NCI-H2196 (cell line): ENCODE measurements at regions not wholly inside any gene's neighbourhood (a gene's known extent, or its start where the extent isn't known, plus 50 kb on each side); places are given as distances from the start of the nearest gene placed in this dataset.

ENCODE experiments used
- DNase-seq: peaks from one replicate; lab custom pipeline; 2025; ENCODE audit not compliant: unreplicated experiment; lab: John Stamatoyannopoulos, UW

- DNase-seq: no peak
Observed at GRCh38 chr9:27991221-27991620, 417.9 kb upstream of the C9orf72 start.

- DNase-seq: no peak
Observed at GRCh38 chr9:28001096-28001495, 427.8 kb upstream of the C9orf72 start.

GRCh38 chr9:28004900-28005299, 431.6 kb upstream of the C9orf72 start:
- no peak for DNase-seq

- no peak for DNase-seq
Observed at GRCh38 chr9:28005779-28006178, 432.5 kb upstream of the C9orf72 start.

GRCh38 chr9:28007097-28007817, 434.0 kb upstream of the C9orf72 start:
- no peak for DNase-seq

- DNase-seq: no peak
Observed at GRCh38 chr9:28014212-28014611, 440.9 kb upstream of the C9orf72 start.

GRCh38 chr9:28024676-28025075, 451.4 kb upstream of the C9orf72 start:
- DNase-seq: no peak

- DNase-seq: no peak
Observed at GRCh38 chr9:28025186-28025585, 451.9 kb upstream of the C9orf72 start.

GRCh38 chr9:28031521-28032267, 458.4 kb upstream of the C9orf72 start:
- no peak for DNase-seq

GRCh38 chr9:28032268-28032590, 458.9 kb upstream of the C9orf72 start:
- DNase-seq: no peak

GRCh38 chr9:28034242-28034641, 461.0 kb upstream of the C9orf72 start:
- DNase-seq: no peak

GRCh38 chr9:28037968-28038367, 464.7 kb upstream of the C9orf72 start:
- DNase-seq: no peak

GRCh38 chr9:28045051-28045450, 471.8 kb upstream of the C9orf72 start:
- no peak for DNase-seq

- no peak for DNase-seq
Observed at GRCh38 chr9:28050046-28050445, 476.8 kb upstream of the C9orf72 start.

GRCh38 chr9:28050941-28051340, 477.7 kb upstream of the C9orf72 start:
- no peak for DNase-seq

GRCh38 chr9:28051559-28052503, 478.6 kb upstream of the C9orf72 start:
- DNase-seq: no peak

GRCh38 chr9:28053096-28053777, 480.0 kb upstream of the C9orf72 start:
- no peak for DNase-seq

- no peak for DNase-seq
Observed at GRCh38 chr9:28056006-28056405, 482.7 kb upstream of the C9orf72 start.

- no peak for DNase-seq
Observed at GRCh38 chr9:28056466-28056865, 483.2 kb upstream of the C9orf72 start.

GRCh38 chr9:28059192-28059591, 485.9 kb upstream of the C9orf72 start:
- no peak for DNase-seq

GRCh38 chr9:28064241-28064815, 491.0 kb upstream of the C9orf72 start:
- no peak for DNase-seq
